ENCODE measurements at regions not wholly inside any gene's neighbourhood (a gene's known extent, or its start where the extent isn't known, plus 50 kb on each side); places are given as distances from the start of the nearest gene placed in this dataset.

DNA sequence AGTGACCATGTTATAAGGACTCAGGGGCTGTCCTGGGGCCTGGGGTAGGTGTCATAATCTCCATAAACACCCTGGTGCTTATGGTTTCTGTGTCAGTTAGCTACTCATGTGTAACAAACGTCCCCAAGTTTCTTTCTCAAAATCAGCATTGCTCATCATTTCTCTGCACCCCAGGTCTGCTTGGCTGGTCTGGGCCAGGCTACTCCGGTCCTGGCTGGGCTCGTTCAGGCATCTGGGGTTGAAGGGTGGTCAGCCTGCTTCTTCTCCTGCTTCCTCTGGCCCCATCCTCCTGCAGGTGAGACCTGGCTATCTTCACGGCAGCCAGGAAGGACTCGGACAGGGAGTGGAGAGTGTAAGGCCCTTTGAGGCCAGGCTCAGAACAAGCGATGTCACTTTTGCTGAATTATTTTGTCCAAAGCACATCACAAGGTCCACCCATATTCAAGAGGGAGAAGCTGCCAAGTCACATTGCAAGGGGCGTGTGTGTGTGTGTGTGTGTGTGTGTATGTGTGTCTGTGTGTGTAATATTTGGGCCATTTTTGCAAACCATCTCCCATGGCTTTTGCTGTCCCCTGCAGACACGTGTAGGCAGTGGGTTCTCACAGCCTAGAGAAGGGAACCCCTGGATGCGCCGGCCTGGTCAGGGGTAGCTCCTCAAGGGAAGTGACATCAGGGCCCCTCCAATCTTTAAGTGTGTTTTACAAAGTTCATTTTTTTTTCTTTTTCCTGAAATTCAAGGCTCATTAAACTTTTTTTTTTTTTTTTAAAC lies 535.8 kb downstream of the TBC1D22A start:
- H3K79me2 ChIP-seq (ENCODE audit: low read length): no peaks in the 10 kb centered on the region
- no peaks in the 10 kb centered on the region for H4K20me1 ChIP-seq (ENCODE audit: insufficient read depth, low read length)
- H3K4me2 ChIP-seq (ENCODE audit: low read depth, low read length): no peak overlapping the region
- no peaks in the 10 kb centered on the region for H3K36me3 ChIP-seq (replicated peaks; ENCODE audit: insufficient read depth, low read length)
- DNase-seq: no peak
- no peaks in the 10 kb centered on the region for H3K9me2 ChIP-seq (replicated peaks; ENCODE audit: insufficient read depth, low read length)
- H3F3A ChIP-seq (ENCODE audit: insufficient read depth, low read length): no peaks in the 10 kb centered on the region
- H3K9ac ChIP-seq (ENCODE audit: low read length): no peak overlapping the region
- H3K27ac ChIP-seq (ENCODE audit: low read length): no peak overlapping the region
- H2AFZ ChIP-seq (ENCODE audit: low read length): no peak overlapping the region
- no peaks in the 10 kb centered on the region for H3K9me3 ChIP-seq (replicated peaks; ENCODE audit: insufficient read depth, low read length)
- H3K4me1 ChIP-seq (ENCODE audit: low read length): no peaks in the 10 kb centered on the region
- H3K27me3 ChIP-seq (replicated peaks; ENCODE audit: insufficient read depth, low read length): peaks cover 33% of the 10 kb centered on the region
- TF ChIP-seq EZH2phosphoT487 (IDR thresholded peaks at IDR 0.05; ENCODE audit: low read length): no peak
- TF ChIP-seq, protein P1, sequence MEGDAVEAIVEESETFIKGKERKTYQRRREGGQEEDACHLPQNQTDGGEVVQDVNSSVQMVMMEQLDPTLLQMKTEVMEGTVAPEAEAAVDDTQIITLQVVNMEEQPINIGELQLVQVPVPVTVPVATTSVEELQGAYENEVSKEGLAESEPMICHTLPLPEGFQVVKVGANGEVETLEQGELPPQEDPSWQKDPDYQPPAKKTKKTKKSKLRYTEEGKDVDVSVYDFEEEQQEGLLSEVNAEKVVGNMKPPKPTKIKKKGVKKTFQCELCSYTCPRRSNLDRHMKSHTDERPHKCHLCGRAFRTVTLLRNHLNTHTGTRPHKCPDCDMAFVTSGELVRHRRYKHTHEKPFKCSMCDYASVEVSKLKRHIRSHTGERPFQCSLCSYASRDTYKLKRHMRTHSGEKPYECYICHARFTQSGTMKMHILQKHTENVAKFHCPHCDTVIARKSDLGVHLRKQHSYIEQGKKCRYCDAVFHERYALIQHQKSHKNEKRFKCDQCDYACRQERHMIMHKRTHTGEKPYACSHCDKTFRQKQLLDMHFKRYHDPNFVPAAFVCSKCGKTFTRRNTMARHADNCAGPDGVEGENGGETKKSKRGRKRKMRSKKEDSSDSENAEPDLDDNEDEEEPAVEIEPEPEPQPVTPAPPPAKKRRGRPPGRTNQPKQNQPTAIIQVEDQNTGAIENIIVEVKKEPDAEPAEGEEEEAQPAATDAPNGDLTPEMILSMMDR (IDR thresholded peaks at IDR 0.05; ENCODE audit: low read length): no peak
- TF ChIP-seq EZH2 (optimal IDR thresholded peaks at IDR 0.05; ENCODE audit: low read depth, low read length): no peak
- H3K4me3 ChIP-seq (ENCODE audit: low read length): no peak overlapping the region

DNA sequence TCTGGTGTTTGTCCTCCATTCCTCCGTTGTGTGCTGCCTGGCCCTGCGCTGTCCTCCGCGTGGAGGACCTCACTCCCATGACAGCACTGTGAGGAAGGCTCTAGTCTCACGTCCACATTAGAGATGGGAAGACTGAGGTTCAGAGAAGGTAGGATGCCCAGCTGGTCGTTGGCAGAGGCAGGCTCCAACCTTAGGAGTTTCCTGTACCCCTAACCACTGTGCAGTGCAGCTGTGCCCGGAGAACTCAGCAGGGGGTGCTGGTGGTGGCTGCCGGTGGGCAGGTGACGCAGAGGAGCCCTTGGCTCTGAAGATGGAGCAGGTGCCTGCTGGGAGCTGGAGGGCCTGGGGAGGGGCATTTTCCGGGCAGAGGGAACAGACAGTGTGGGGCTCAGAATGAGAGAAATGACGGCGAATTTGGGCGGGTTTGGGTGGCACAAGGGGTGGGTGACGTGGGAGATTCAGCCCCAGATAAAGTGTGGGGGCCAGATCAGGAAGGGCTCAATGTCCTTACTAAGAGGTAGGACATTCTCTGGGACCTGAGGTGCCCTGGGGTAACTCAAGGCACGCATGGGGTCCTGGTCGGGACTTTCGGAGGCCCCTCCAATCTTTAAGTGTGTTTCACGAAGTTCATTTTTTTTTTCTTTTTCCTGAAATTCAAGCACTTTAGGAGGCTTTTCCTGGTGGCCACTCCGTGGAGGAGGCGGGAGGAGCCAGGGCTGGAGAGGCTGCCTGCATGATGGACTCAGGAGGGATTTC lies 535.0 kb downstream of the TBC1D22A start:
- Histone ChIP-seq H3K9me3 (replicated peaks; ENCODE audit: insufficient read depth, low read length) (no peaks in the 10 kb centered on the region), H3K9me2 (replicated peaks; ENCODE audit: insufficient read depth, low read length) (no peaks in the 10 kb centered on the region), H3K27me3 (replicated peaks; ENCODE audit: insufficient read depth, low read length) (peaks cover 33% of the 10 kb centered on the region), H3K4me3 (ENCODE audit: low read length) (no peak overlapping the region), H3K4me2 (ENCODE audit: low read depth, low read length) (no peak overlapping the region), H3K36me3 (replicated peaks; ENCODE audit: insufficient read depth, low read length) (no peaks in the 10 kb centered on the region), H3K9ac (ENCODE audit: low read length) (no peak overlapping the region), H3F3A (ENCODE audit: insufficient read depth, low read length) (no peaks in the 10 kb centered on the region), H3K27ac (ENCODE audit: low read length) (no peak overlapping the region), H4K20me1 (ENCODE audit: insufficient read depth, low read length) (no peaks in the 10 kb centered on the region), H3K79me2 (ENCODE audit: low read length) (no peaks in the 10 kb centered on the region), H2AFZ (ENCODE audit: low read length) (no peak overlapping the region), H3K4me1 (ENCODE audit: low read length) (no peaks in the 10 kb centered on the region)
- DNase-seq: no peak
- TF ChIP-seq EZH2 (optimal IDR thresholded peaks at IDR 0.05; ENCODE audit: low read depth, low read length) (no peak), EZH2phosphoT487 (IDR thresholded peaks at IDR 0.05; ENCODE audit: low read length) (no peak)
- TF ChIP-seq, protein P1 (IDR thresholded peaks at IDR 0.05; ENCODE audit: low read length): no peak

DNA sequence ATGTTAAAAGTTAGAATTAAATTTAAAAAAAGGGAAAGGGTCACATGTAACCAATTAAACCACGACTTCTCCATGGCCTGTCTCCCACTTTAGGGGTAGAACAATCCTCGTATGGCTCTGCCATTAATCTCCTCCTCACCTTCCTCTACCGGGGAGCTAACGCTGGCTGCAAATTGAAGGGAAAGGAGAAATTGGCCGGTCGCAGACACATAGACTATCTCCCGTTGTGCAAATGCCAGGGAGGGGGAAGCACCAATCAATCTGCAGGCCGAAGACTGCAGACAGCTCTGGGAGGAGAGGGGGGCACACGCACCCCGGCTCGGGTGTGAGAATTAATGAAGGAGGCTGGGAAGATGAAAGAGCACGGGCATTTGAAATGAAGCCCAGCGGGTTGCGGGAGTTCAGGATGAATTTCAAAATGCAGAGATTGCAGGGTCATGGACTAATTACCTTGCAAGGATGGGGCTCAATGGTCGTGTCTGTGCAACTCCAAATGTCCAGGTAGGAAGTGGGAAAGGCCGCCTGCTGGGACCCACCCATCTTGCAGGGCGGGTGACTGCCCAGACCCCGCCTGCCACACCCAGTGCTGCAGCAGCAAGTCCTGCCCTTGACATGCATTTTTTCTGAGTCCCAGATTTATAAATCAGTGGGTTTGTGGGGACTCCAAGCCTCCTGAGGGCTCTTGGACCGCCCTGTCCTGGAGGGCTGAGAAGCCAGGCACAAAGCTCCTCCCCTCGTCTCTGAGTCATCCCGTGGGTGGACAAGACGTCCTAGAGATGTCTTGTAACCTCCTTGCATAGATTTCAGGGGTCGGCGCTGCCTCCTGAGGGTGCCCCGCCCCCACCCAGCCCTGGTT lies 534.2 kb downstream of the TBC1D22A start:
- no peak overlapping the region for H3K9ac ChIP-seq (ENCODE audit: low read length)
- H3K36me3 ChIP-seq (replicated peaks; ENCODE audit: insufficient read depth, low read length): no peaks in the 10 kb centered on the region
- H3K4me3 ChIP-seq (ENCODE audit: low read length): no peak overlapping the region
- H3K4me1 ChIP-seq (ENCODE audit: low read length): no peaks in the 10 kb centered on the region
- H3K27me3 ChIP-seq (replicated peaks; ENCODE audit: insufficient read depth, low read length): peaks cover 36% of the 10 kb centered on the region
- H3K27ac ChIP-seq (ENCODE audit: low read length): no peak overlapping the region
- H3K9me2 ChIP-seq (replicated peaks; ENCODE audit: insufficient read depth, low read length): no peaks in the 10 kb centered on the region
- H3K79me2 ChIP-seq (ENCODE audit: low read length): no peaks in the 10 kb centered on the region
- no peak overlapping the region for H2AFZ ChIP-seq (ENCODE audit: low read length)
- H3K4me2 ChIP-seq (ENCODE audit: low read depth, low read length): no peak overlapping the region
- no peak for DNase-seq
- H3K9me3 ChIP-seq (replicated peaks; ENCODE audit: insufficient read depth, low read length): no peaks in the 10 kb centered on the region
- H4K20me1 ChIP-seq (ENCODE audit: insufficient read depth, low read length): no peaks in the 10 kb centered on the region
- H3F3A ChIP-seq (ENCODE audit: insufficient read depth, low read length): no peaks in the 10 kb centered on the region
- TF ChIP-seq, protein P1 (IDR thresholded peaks at IDR 0.05; ENCODE audit: low read length): no peak
- no peak for TF ChIP-seq EZH2 (optimal IDR thresholded peaks at IDR 0.05; ENCODE audit: low read depth, low read length)
- TF ChIP-seq EZH2phosphoT487 (IDR thresholded peaks at IDR 0.05; ENCODE audit: low read length): no peak

Measured in MM.1S (cell line).